HEK293 (cell line): ENCODE measurements at regions not wholly inside any gene's neighbourhood (a gene's known extent, or its start where the extent isn't known, plus 50 kb on each side); places are given as distances from the start of the nearest gene placed in this dataset.

Source experiments
- CTCF ChIA-PET: fragments of 350-600 bp; formaldehyde crosslinking; extraction: SDS; loops from one replicate; lab custom pipeline; 2021; ENCODE audit warnings: antibody characterized with exemption; lab: Yijun Ruan, JAX
- POLR2A ChIA-PET: fragments of 300-600 bp; formaldehyde crosslinking; extraction: SDS; loops from one replicate; lab custom pipeline; 2020; ENCODE audit warnings: antibody characterized with exemption, inconsistent platforms; lab: Yijun Ruan, JAX
- H3K27ac ChIP-seq: fragments of 200-500 bp; sonication (Bioruptor generic); 2 replicates; pipeline ENCODE4 v1.5.1; 2014; ENCODE audit warnings: low read depth, low read length, control low read depth, inconsistent platforms; ENCODE audit errors: extremely low read depth
- H3K36me3 ChIP-seq, 2 experiments: fragments of 200-500 bp in 1 of 2; sonication (Bioruptor generic) in 1 of 2; 1 replicate in 1 of 2; 2 replicates in 1 of 2; pipeline ENCODE4 v1.5.1; 2014 to 2017; ENCODE audit warnings: inconsistent platforms in 2 of 2, low read length in 2 of 2; ENCODE audit not compliant: control insufficient read depth in 2 of 2, insufficient read depth in 1 of 2
- H3K4me1 ChIP-seq: fragments of 200-500 bp; sonication (Bioruptor generic); 2 replicates; pipeline ENCODE4 v1.5.1; 2014; ENCODE audit warnings: mild to moderate bottlenecking, low read length, inconsistent platforms; ENCODE audit not compliant: control insufficient read depth, insufficient read depth
- H3K4me3 ChIP-seq: 2 replicates; pipeline ENCODE4 v1.5.1; 2011; ENCODE audit warnings: low read depth, mild to moderate bottlenecking, control low read depth, low read length, moderate library complexity
- H3K9me3 ChIP-seq: fragments of 200-500 bp; sonication (Bioruptor generic); 2 replicates; pipeline ENCODE4 v1.5.1; 2014; ENCODE audit warnings: low read depth, low read length, inconsistent platforms; ENCODE audit not compliant: control insufficient read depth, insufficient read depth
- MYNN ChIP-seq: fragments of 450-650 bp; formaldehyde crosslinking; IDR thresholded peaks from 2 replicates; pipeline ENCODE4 v1.5.1; 2016; ENCODE audit warnings: missing biosample characterization, missing genetic modification characterization, borderline replicate concordance
- ZBTB21 ChIP-seq: fragments of 450-650 bp; formaldehyde crosslinking; IDR thresholded peaks from 2 replicates; pipeline ENCODE4 v1.5.1; 2017; ENCODE audit warnings: missing biosample characterization, missing genetic modification characterization
- ZFP41 ChIP-seq: fragments of 450-650 bp; formaldehyde crosslinking; IDR thresholded peaks from 2 replicates; pipeline ENCODE4 v1.5.1; 2016; ENCODE audit warnings: missing biosample characterization, missing genetic modification characterization, borderline replicate concordance
- ZNF174 ChIP-seq: fragments of 450-650 bp; formaldehyde crosslinking; IDR thresholded peaks from 2 replicates; pipeline ENCODE4 v1.5.0; 2017; ENCODE audit warnings: missing biosample characterization, mild to moderate bottlenecking, missing genetic modification characterization
- ZNF214 ChIP-seq: fragments of 450-650 bp; formaldehyde crosslinking; IDR thresholded peaks from 2 replicates; pipeline ENCODE4 v1.5.1; 2017; ENCODE audit warnings: missing biosample characterization, mild to moderate bottlenecking, missing genetic modification characterization, borderline replicate concordance
- ZNF274 ChIP-seq, 2 experiments: fragments of 200-500 bp in 1 of 2; fragments of 450-650 bp in 1 of 2; sonication (Bioruptor generic) in 1 of 2; formaldehyde crosslinking in 1 of 2; IDR thresholded peaks; 2 replicates each; pipeline versions ENCODE4 v1.5.1 to v1.6.1; 2014 to 2016; ENCODE audit warnings: borderline replicate concordance in 1 of 2, inconsistent platforms in 1 of 2, low read length in 1 of 2, missing biosample characterization in 1 of 2, missing genetic modification characterization in 1 of 2
- ZNF350 ChIP-seq: fragments of 450-650 bp; formaldehyde crosslinking; IDR thresholded peaks from 2 replicates; pipeline ENCODE4 v1.5.0; 2017; ENCODE audit warnings: missing biosample characterization, mild to moderate bottlenecking, missing genetic modification characterization
- ZNF391 ChIP-seq: fragments of 450-650 bp; formaldehyde crosslinking; IDR thresholded peaks from 2 replicates; pipeline ENCODE4 v1.5.1; 2016; ENCODE audit warnings: low read depth, missing biosample characterization, missing genetic modification characterization, borderline replicate concordance
- ZNF426 ChIP-seq: fragments of 450-650 bp; formaldehyde crosslinking; IDR thresholded peaks from 2 replicates; pipeline ENCODE4 v1.5.1; 2017; ENCODE audit warnings: missing biosample characterization, missing genetic modification characterization, mild to moderate bottlenecking, inconsistent platforms, moderate library complexity
- ZNF530 ChIP-seq: fragments of 450-650 bp; formaldehyde crosslinking; IDR thresholded peaks from 2 replicates; pipeline ENCODE4 v1.5.1; 2016; ENCODE audit warnings: low read depth, missing biosample characterization, missing genetic modification characterization
- ZNF558 ChIP-seq: fragments of 450-650 bp; formaldehyde crosslinking; IDR thresholded peaks from 2 replicates; pipeline ENCODE4 v1.5.1; 2016; ENCODE audit warnings: missing biosample characterization, missing genetic modification characterization
- ZNF658 ChIP-seq: fragments of 450-650 bp; formaldehyde crosslinking; IDR thresholded peaks from 2 replicates; pipeline ENCODE4; 2016; ENCODE audit warnings: missing biosample characterization, missing genetic modification characterization
- ZNF677 ChIP-seq: fragments of 450-650 bp; IDR thresholded peaks from 2 replicates; pipeline ENCODE4 v1.5.0; 2018; ENCODE audit warnings: missing biosample characterization, mild to moderate bottlenecking, missing genetic modification characterization, moderate library complexity
- ZNF701 ChIP-seq: fragments of 450-650 bp; formaldehyde crosslinking; IDR thresholded peaks from 2 replicates; pipeline ENCODE4 v1.5.1; 2016; ENCODE audit warnings: missing biosample characterization, missing genetic modification characterization
- ZNF707 ChIP-seq: fragments of 450-650 bp; formaldehyde crosslinking; IDR thresholded peaks from 2 replicates; pipeline ENCODE4 v1.5.1; 2016; ENCODE audit warnings: missing biosample characterization, missing genetic modification characterization
- ZNF843 ChIP-seq: fragments of 450-650 bp; formaldehyde crosslinking; IDR thresholded peaks from 2 replicates; pipeline ENCODE4 v1.5.1; 2016; ENCODE audit warnings: missing biosample characterization, missing genetic modification characterization
- TF ChIP-seq, protein P1 (sequence below): fragments of 450-650 bp; formaldehyde crosslinking; IDR thresholded peaks from 2 replicates; pipeline ENCODE4 v1.5.1; 2016; ENCODE audit warnings: missing biosample characterization, missing genetic modification characterization
- TF ChIP-seq, protein P2 (sequence below): fragments of 450-650 bp; formaldehyde crosslinking; IDR thresholded peaks from 2 replicates; pipeline ENCODE4 v1.5.0; 2017; ENCODE audit warnings: missing biosample characterization, missing genetic modification characterization, borderline replicate concordance
- TF ChIP-seq, protein P3 (sequence below): fragments of 450-650 bp; formaldehyde crosslinking; IDR thresholded peaks from 2 replicates; pipeline ENCODE4 v1.5.1; 2016; ENCODE audit warnings: missing biosample characterization, missing genetic modification characterization, low read depth
- TF ChIP-seq, protein P4 (sequence below): IDR thresholded peaks from 2 replicates; pipeline ENCODE4 v1.6.1; 2011; ENCODE audit warnings: mild to moderate bottlenecking, low read depth, low read length, borderline replicate concordance
- TF ChIP-seq, protein P5 (sequence below): fragments of 450-650 bp; formaldehyde crosslinking; optimal IDR thresholded peaks from 2 replicates; pipeline ENCODE3; 2016; ENCODE audit warnings: missing biosample characterization, mild to moderate bottlenecking, missing genetic modification characterization

DNA sequence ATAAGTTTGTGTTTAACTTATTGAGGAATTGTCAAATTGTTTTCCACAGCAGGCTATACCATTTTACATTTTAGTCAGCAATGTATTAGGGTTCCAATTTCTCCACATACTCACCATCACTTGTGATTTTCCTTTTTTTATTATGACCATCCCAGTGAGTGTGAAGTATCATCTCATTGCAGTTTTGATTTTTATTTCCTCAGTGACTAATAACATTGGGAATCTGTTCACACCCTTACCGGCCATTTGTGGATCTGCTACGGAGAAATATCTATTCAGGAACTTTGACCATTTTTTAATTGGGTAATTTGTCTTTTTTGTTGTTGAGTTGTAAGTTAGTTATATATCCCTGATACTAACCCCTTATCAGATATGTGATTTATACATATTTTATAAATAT is 54.8 kb upstream of the LMCD1 start:
- TF ChIP-seq ZNF274 (IDR thresholded peaks at IDR 0.05; ENCODE audit: low read length) = no peak
- no peak for TF ChIP-seq ZNF274 (tag by site-specific recombination; IDR thresholded peaks at IDR 0.05; ENCODE audit: borderline replicate concordance)
- TF ChIP-seq ZNF658 (tag by site-specific recombination) = no peak
- no peak for TF ChIP-seq ZNF707 (tag by site-specific recombination)
- no peak for TF ChIP-seq ZNF701 (tag by site-specific recombination)
- no peak for TF ChIP-seq ZNF214 (tag by site-specific recombination)
- TF ChIP-seq, protein P1, sequence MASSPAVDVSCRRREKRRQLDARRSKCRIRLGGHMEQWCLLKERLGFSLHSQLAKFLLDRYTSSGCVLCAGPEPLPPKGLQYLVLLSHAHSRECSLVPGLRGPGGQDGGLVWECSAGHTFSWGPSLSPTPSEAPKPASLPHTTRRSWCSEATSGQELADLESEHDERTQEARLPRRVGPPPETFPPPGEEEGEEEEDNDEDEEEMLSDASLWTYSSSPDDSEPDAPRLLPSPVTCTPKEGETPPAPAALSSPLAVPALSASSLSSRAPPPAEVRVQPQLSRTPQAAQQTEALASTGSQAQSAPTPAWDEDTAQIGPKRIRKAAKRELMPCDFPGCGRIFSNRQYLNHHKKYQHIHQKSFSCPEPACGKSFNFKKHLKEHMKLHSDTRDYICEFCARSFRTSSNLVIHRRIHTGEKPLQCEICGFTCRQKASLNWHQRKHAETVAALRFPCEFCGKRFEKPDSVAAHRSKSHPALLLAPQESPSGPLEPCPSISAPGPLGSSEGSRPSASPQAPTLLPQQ (tag by site-specific recombination) = no peak
- TF ChIP-seq, protein P2, sequence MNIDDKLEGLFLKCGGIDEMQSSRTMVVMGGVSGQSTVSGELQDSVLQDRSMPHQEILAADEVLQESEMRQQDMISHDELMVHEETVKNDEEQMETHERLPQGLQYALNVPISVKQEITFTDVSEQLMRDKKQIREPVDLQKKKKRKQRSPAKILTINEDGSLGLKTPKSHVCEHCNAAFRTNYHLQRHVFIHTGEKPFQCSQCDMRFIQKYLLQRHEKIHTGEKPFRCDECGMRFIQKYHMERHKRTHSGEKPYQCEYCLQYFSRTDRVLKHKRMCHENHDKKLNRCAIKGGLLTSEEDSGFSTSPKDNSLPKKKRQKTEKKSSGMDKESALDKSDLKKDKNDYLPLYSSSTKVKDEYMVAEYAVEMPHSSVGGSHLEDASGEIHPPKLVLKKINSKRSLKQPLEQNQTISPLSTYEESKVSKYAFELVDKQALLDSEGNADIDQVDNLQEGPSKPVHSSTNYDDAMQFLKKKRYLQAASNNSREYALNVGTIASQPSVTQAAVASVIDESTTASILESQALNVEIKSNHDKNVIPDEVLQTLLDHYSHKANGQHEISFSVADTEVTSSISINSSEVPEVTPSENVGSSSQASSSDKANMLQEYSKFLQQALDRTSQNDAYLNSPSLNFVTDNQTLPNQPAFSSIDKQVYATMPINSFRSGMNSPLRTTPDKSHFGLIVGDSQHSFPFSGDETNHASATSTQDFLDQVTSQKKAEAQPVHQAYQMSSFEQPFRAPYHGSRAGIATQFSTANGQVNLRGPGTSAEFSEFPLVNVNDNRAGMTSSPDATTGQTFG (tag by site-specific recombination) = no peak
- no peak overlapping the region for H3K27ac ChIP-seq
- H3K36me3 ChIP-seq = no peaks in the 10 kb centered on the region
- POLR2A ChIA-PET = no interaction called here
- CTCF ChIA-PET = no interaction called here
- peaks cover 7% of the 10 kb centered on the region; the same call in 1 of the 2 replicates for H3K4me1 ChIP-seq
- H3K4me3 ChIP-seq = no peak overlapping the region
- H3K9me3 ChIP-seq = no peaks in the 10 kb centered on the region

DNA sequence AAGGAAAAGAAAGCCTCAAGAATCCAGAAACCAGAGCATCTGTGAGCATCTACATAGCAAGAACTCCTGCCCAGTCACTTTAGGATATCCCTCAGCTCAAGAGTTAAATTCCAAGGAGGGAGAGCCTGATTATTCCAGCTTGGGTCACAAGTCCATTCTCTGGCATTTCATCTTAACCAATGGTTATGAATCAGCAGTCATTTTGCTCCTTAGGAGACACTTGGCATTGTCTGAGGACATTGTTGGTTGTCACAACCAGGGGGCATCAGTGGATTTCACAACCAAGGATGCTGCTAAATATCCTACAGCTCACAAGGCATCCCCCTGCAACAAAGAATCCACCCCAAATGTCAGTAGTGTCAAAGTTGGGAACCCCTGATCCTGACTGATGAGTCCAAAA is 51.0 kb upstream of the LMCD1 start:
- ChIA-PET POLR2A (no interaction called here), CTCF (interaction anchor here (0.8 to 0.9 kb wide), 2 partner anchors 21 to 175 kb away, joined by 3 read pairs; no protein-coding TSS in a partner anchor)
- Histone ChIP-seq H3K4me3 (no peak overlapping the region), H3K4me1 (no peaks in the 10 kb centered on the region), H3K27ac (no peak overlapping the region), H3K9me3 (no peaks in the 10 kb centered on the region), H3K36me3 (no peaks in the 10 kb centered on the region)
- TF ChIP-seq ZNF350 (tag by site-specific recombination) (no peak), ZNF843 (tag by site-specific recombination) (no peak), ZFP41 (tag by site-specific recombination) (no peak), ZNF658 (tag by site-specific recombination) (no peak), ZNF391 (tag by site-specific recombination) (no peak), ZNF274 (IDR thresholded peaks at IDR 0.05; ENCODE audit: low read length) (no peak), ZNF274 (tag by site-specific recombination; IDR thresholded peaks at IDR 0.05; ENCODE audit: borderline replicate concordance) (no peak), ZNF174 (tag by site-specific recombination) (no peak), ZBTB21 (tag by site-specific recombination) (no peak), ZNF426 (tag by site-specific recombination) (no peak), ZNF530 (tag by site-specific recombination) (no peak), ZNF558 (tag by site-specific recombination) (no peak), MYNN (tag by site-specific recombination) (no peak), ZNF677 (tag by site-specific recombination) (no peak)
- TF ChIP-seq, protein P3, sequence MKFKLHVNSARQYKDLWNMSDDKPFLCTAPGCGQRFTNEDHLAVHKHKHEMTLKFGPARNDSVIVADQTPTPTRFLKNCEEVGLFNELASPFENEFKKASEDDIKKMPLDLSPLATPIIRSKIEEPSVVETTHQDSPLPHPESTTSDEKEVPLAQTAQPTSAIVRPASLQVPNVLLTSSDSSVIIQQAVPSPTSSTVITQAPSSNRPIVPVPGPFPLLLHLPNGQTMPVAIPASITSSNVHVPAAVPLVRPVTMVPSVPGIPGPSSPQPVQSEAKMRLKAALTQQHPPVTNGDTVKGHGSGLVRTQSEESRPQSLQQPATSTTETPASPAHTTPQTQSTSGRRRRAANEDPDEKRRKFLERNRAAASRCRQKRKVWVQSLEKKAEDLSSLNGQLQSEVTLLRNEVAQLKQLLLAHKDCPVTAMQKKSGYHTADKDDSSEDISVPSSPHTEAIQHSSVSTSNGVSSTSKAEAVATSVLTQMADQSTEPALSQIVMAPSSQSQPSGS (tag by site-specific recombination) = no peak
- TF ChIP-seq, protein P4, sequence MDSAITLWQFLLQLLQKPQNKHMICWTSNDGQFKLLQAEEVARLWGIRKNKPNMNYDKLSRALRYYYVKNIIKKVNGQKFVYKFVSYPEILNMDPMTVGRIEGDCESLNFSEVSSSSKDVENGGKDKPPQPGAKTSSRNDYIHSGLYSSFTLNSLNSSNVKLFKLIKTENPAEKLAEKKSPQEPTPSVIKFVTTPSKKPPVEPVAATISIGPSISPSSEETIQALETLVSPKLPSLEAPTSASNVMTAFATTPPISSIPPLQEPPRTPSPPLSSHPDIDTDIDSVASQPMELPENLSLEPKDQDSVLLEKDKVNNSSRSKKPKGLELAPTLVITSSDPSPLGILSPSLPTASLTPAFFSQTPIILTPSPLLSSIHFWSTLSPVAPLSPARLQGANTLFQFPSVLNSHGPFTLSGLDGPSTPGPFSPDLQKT = no peak
- TF ChIP-seq, protein P5, sequence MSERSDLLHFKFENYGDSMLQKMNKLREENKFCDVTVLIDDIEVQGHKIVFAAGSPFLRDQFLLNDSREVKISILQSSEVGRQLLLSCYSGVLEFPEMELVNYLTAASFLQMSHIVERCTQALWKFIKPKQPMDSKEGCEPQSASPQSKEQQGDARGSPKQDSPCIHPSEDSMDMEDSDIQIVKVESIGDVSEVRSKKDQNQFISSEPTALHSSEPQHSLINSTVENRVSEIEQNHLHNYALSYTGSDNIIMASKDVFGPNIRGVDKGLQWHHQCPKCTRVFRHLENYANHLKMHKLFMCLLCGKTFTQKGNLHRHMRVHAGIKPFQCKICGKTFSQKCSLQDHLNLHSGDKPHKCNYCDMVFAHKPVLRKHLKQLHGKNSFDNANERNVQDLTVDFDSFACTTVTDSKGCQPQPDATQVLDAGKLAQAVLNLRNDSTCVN (tag by site-specific recombination) = no peak
